Neural cell (in vitro differentiated cells): ENCODE measurements at regions not wholly inside any gene's neighbourhood (a gene's known extent, or its start where the extent isn't known, plus 50 kb on each side); places are given as distances from the start of the nearest gene placed in this dataset.

Experiments used
- H2AFZ ChIP-seq: fragments of 200-600, 300-800 bp; sonication (generic), shearing (Covaris generic); 2 replicates; pipeline ENCODE4 v1.6.0; 2014; ENCODE audit warnings: low read depth, mild to moderate bottlenecking, antibody characterized with exemption, low read length, moderate library complexity
- H3F3A ChIP-seq: fragments of 200-600 bp; shearing (Covaris generic); 2 replicates; pipeline ENCODE4 v1.6.1; 2016; ENCODE audit warnings: mild to moderate bottlenecking, moderate library complexity, mixed read lengths, antibody characterized with exemption, low read length; ENCODE audit not compliant: insufficient read depth, poor library complexity, severe bottlenecking
- H3K27ac ChIP-seq: fragments of 200-600, 300-800 bp; sonication (generic), shearing (Covaris generic); 2 replicates; pipeline ENCODE4 v1.5.1; 2014; ENCODE audit warnings: mild to moderate bottlenecking, low read length, moderate library complexity
- H3K27me3 ChIP-seq: fragments of 300-800, 200-600 bp; sonication (generic), shearing (Covaris generic); 2 replicates; pipeline ENCODE4 v1.6.0; 2014; ENCODE audit warnings: mild to moderate bottlenecking, low read depth, low read length, moderate library complexity; ENCODE audit not compliant: insufficient read depth
- H3K36me3 ChIP-seq: fragments of 300-800, 200-600 bp; sonication (generic), shearing (Covaris generic); 2 replicates; pipeline ENCODE4 v1.5.1; 2014; ENCODE audit warnings: mild to moderate bottlenecking, antibody characterized with exemption, low read length, moderate library complexity; ENCODE audit not compliant: insufficient read depth
- H3K4me2 ChIP-seq: fragments of 300-800, 200-600 bp; sonication (generic), shearing (Covaris generic); 2 replicates; pipeline ENCODE4 v1.6.0; 2014; ENCODE audit warnings: mild to moderate bottlenecking, low read length
- H3K4me3 ChIP-seq: fragments of 300-800, 200-600 bp; sonication (generic), shearing (Covaris generic); 2 replicates; pipeline ENCODE4 v1.5.1; 2014; ENCODE audit warnings: mild to moderate bottlenecking, low read length, moderate library complexity
- H3K79me2 ChIP-seq: fragments of 200-600 bp; shearing (Covaris generic); replicated peaks from 2 replicates; pipeline ENCODE4 v1.6.0; 2014; ENCODE audit warnings: mild to moderate bottlenecking, low read length, moderate library complexity; ENCODE audit not compliant: insufficient read depth
- H3K9ac ChIP-seq: fragments of 300-800, 200-600 bp; sonication (generic), shearing (Covaris generic); 2 replicates; pipeline ENCODE4 v1.6.1; 2016; ENCODE audit warnings: mild to moderate bottlenecking, low read length, mixed read lengths
- H3K9me2 ChIP-seq: fragments of 200-600 bp; shearing (Covaris generic); 2 replicates; pipeline ENCODE4 v1.6.1; 2016; ENCODE audit warnings: mild to moderate bottlenecking, low read length, mixed read lengths; ENCODE audit not compliant: insufficient read depth
- H3K9me3 ChIP-seq: fragments of 200-600, 300-800 bp; sonication (generic), shearing (Covaris generic); 2 replicates; pipeline ENCODE4 v1.6.1; 2016; ENCODE audit warnings: mild to moderate bottlenecking, mixed run types, low read length, moderate library complexity, mixed read lengths
- H4K20me1 ChIP-seq: fragments of 200-600 bp; shearing (Covaris generic); 2 replicates; pipeline ENCODE4 v1.6.1; 2016; ENCODE audit warnings: mild to moderate bottlenecking, mixed run types; ENCODE audit not compliant: insufficient read depth
- CTCF ChIP-seq: fragments of 450-650 bp; IDR thresholded peaks from 2 replicates; pipeline ENCODE4 v1.5.1; 2014; ENCODE audit warnings: antibody characterized with exemption, mild to moderate bottlenecking, moderate library complexity; ENCODE audit not compliant: poor library complexity, severe bottlenecking
- EP300 ChIP-seq: fragments of 450-650 bp; conservative IDR thresholded peaks from 2 replicates; pipeline ENCODE4 v1.6.1; 2014; ENCODE audit warnings: antibody characterized with exemption, mild to moderate bottlenecking, moderate library complexity; ENCODE audit not compliant: poor library complexity, severe bottlenecking
- EZH2 ChIP-seq: fragments of 200-600, 300-800 bp; shearing (Covaris generic), sonication (generic); IDR thresholded peaks from 2 replicates; pipeline ENCODE4 v1.6.1; 2014; ENCODE audit warnings: antibody characterized with exemption, low read length, borderline replicate concordance, mild to moderate bottlenecking; ENCODE audit not compliant: insufficient read depth, poor library complexity, severe bottlenecking
- MXI1 ChIP-seq: fragments of 450-650 bp; conservative IDR thresholded peaks from 2 replicates; pipeline ENCODE4 v1.6.1; 2014; ENCODE audit warnings: antibody characterized with exemption, mild to moderate bottlenecking; ENCODE audit not compliant: poor library complexity, severe bottlenecking
- POLR2AphosphoS5 ChIP-seq: IDR thresholded peaks from 2 replicates; pipeline ENCODE4 v1.6.1; 2012
- RAD21 ChIP-seq: fragments of 450-650 bp; conservative IDR thresholded peaks from 2 replicates; pipeline ENCODE4 v1.6.1; 2014; ENCODE audit warnings: antibody characterized with exemption, mild to moderate bottlenecking, moderate library complexity
- REST ChIP-seq: IDR thresholded peaks from 2 replicates; pipeline ENCODE4 v1.6.1; 2012; ENCODE audit warnings: borderline replicate concordance
- SMC3 ChIP-seq: fragments of 450-650 bp; conservative IDR thresholded peaks from 2 replicates; pipeline ENCODE4 v1.6.1; 2014; ENCODE audit warnings: antibody characterized with exemption, mild to moderate bottlenecking, moderate library complexity; ENCODE audit not compliant: poor library complexity
- TAF1 ChIP-seq: IDR thresholded peaks from 2 replicates; pipeline ENCODE4 v1.6.1; 2012; ENCODE audit warnings: low read depth

- TF ChIP-seq EZH2 (no peak), POLR2AphosphoS5 (no peak), EP300 (no peak), MXI1 (no peak)
- H3K36me3 ChIP-seq = no peaks in the 10 kb centered on the region
- no peaks in the 10 kb centered on the region for H3K9me3 ChIP-seq
- H3K27me3 ChIP-seq = no peaks in the 10 kb centered on the region
- H2AFZ ChIP-seq = no peak overlapping the region
- no peaks in the 10 kb centered on the region for H3K9me2 ChIP-seq
- H3K27ac ChIP-seq = peak overlapping the region; percentile 7
- H3K4me3 ChIP-seq = no peak overlapping the region
- no peak overlapping the region for H3K4me2 ChIP-seq
- no peak overlapping the region for H3K9ac ChIP-seq
- no peaks in the 10 kb centered on the region for H4K20me1 ChIP-seq
- no peaks in the 10 kb centered on the region for H3F3A ChIP-seq
- H3K79me2 ChIP-seq = no peaks in the 10 kb centered on the region
Observed at GRCh38 chr21:16634515-16634914, 878.3 kb upstream of the CXADR start.

- Histone ChIP-seq H3K4me2 (no peak overlapping the region), H3K4me3 (no peak overlapping the region), H4K20me1 (no peaks in the 10 kb centered on the region), H3K27me3 (no peaks in the 10 kb centered on the region), H3K27ac (no peak overlapping the region), H3K9me3 (no peaks in the 10 kb centered on the region), H3K36me3 (no peaks in the 10 kb centered on the region), H3K79me2 (no peaks in the 10 kb centered on the region), H3K9me2 (no peaks in the 10 kb centered on the region), H3F3A (no peaks in the 10 kb centered on the region), H3K9ac (no peak overlapping the region), H2AFZ (no peak overlapping the region)
- TF ChIP-seq POLR2AphosphoS5 = no peak
- no peak for TF ChIP-seq REST
- no peak for TF ChIP-seq TAF1
- no peak for TF ChIP-seq CTCF
- no peak for TF ChIP-seq SMC3
Observed at GRCh38 chr21:16640297-16641027, 872.4 kb upstream of the CXADR start.

- H4K20me1 ChIP-seq = no peaks in the 10 kb centered on the region
- no peaks in the 10 kb centered on the region for H3K27me3 ChIP-seq
- H3K9me2 ChIP-seq = no peaks in the 10 kb centered on the region
- TF ChIP-seq SMC3 = no peak
- no peak for TF ChIP-seq REST
- TF ChIP-seq EZH2 = no peak
- no peak for TF ChIP-seq CTCF
- no peak for TF ChIP-seq MXI1
- TF ChIP-seq EP300 = no peak
- TF ChIP-seq TAF1 = no peak
- no peak for TF ChIP-seq POLR2AphosphoS5
- TF ChIP-seq RAD21 = no peak
- H3K4me3 ChIP-seq = no peak overlapping the region
- H3F3A ChIP-seq = no peaks in the 10 kb centered on the region
- H3K9ac ChIP-seq = no peak overlapping the region
- no peaks in the 10 kb centered on the region for H3K9me3 ChIP-seq
- H3K36me3 ChIP-seq = no peaks in the 10 kb centered on the region
- no peaks in the 10 kb centered on the region for H3K79me2 ChIP-seq
- H2AFZ ChIP-seq = no peak overlapping the region
- H3K27ac ChIP-seq = no peak overlapping the region
- no peak overlapping the region for H3K4me2 ChIP-seq
Observed at GRCh38 chr21:16642353-16642752, 870.5 kb upstream of the CXADR start.
